ENCODE measurements at regions not wholly inside any gene's neighbourhood (a gene's known extent, or its start where the extent isn't known, plus 50 kb on each side); places are given as distances from the start of the nearest gene placed in this dataset.

DNA sequence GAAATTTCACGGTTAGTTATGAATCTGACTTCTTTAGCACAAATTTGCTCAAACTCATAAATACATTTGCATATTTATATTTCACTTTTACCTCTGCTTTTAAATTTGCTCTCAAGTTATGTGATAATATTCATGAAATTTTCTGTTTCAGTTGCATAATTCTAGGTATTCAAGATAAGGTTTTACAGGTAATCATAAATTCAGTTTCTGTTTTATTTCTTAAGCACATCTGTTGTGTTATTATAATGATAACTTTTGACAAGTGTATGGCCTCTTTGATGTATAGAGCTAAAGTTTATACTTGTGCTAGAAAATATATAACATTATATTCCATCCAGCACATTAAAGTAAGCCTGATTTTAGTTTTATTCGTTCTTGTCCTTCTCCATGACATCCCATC is 308.1 kb downstream of the SLC7A11 start:
- H4K20me1 ChIP-seq (replicated peaks; ENCODE audit: control insufficient read depth, extremely low read depth, insufficient read depth, low read length): no peaks in the 10 kb centered on the region
- no peaks in the 10 kb centered on the region for H3K4me1 ChIP-seq (ENCODE audit: control insufficient read depth, extremely low read depth, insufficient read depth, low read length)
- H3K9me1 ChIP-seq (replicated peaks; ENCODE audit: control insufficient read depth, extremely low read depth, insufficient read depth, low read length): no peaks in the 10 kb centered on the region
- no peak overlapping the region for H3K4me2 ChIP-seq (ENCODE audit: insufficient read depth, low read length)
- no peak overlapping the region for H3K27ac ChIP-seq (ENCODE audit: insufficient read depth, low read depth, low read length)
- ChIA-PET CTCF (interaction anchor here (1.2 kb wide), 1 partner anchor 12 kb away, joined by 4 read pairs; no protein-coding TSS in a partner anchor), POLR2A (no interaction called here)
- H3K9ac ChIP-seq (replicated peaks; ENCODE audit: extremely low read depth, insufficient read depth, low read length): no peak overlapping the region
- TF ChIP-seq, protein P1, sequence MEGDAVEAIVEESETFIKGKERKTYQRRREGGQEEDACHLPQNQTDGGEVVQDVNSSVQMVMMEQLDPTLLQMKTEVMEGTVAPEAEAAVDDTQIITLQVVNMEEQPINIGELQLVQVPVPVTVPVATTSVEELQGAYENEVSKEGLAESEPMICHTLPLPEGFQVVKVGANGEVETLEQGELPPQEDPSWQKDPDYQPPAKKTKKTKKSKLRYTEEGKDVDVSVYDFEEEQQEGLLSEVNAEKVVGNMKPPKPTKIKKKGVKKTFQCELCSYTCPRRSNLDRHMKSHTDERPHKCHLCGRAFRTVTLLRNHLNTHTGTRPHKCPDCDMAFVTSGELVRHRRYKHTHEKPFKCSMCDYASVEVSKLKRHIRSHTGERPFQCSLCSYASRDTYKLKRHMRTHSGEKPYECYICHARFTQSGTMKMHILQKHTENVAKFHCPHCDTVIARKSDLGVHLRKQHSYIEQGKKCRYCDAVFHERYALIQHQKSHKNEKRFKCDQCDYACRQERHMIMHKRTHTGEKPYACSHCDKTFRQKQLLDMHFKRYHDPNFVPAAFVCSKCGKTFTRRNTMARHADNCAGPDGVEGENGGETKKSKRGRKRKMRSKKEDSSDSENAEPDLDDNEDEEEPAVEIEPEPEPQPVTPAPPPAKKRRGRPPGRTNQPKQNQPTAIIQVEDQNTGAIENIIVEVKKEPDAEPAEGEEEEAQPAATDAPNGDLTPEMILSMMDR (IDR thresholded peaks at IDR 0.05; ENCODE audit: extremely low read depth in 1 of 2, insufficient read depth in 1 of 2, low read depth in 1 of 2, low read length in 2 of 2): no peak
- TF ChIP-seq GATA2 (IDR thresholded peaks at IDR 0.05; ENCODE audit: insufficient read depth, insufficient read length, low read depth, low read length) (no peak), FOS (IDR thresholded peaks at IDR 0.05; ENCODE audit: borderline replicate concordance, insufficient read depth, low read length) (no peak), POLR2AphosphoS5 (IDR thresholded peaks at IDR 0.05; ENCODE audit: insufficient read depth, low read depth, low read length) (no peak), MYC (IDR thresholded peaks at IDR 0.05; ENCODE audit: low read depth, low read length) (no peak), POLR2A (IDR thresholded peaks at IDR 0.05; ENCODE audit: low read depth, low read length) (no peak), JUN (IDR thresholded peaks at IDR 0.05; ENCODE audit: borderline replicate concordance, insufficient read depth, insufficient read length, low read depth) (no peak), EZH2 (IDR thresholded peaks at IDR 0.05; ENCODE audit: borderline replicate concordance, low read depth, low read length, severe bottlenecking) (no peak)
- TF ChIP-seq, protein P2, sequence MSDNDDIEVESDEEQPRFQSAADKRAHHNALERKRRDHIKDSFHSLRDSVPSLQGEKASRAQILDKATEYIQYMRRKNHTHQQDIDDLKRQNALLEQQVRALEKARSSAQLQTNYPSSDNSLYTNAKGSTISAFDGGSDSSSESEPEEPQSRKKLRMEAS (IDR thresholded peaks at IDR 0.05; ENCODE audit: insufficient read depth, insufficient read length): no peak
- dilution Hi-C loops (cut with MboI; ENCODE audit: extremely low pct_ligation_motif_present, low sequenced_read_pairs) (no loop called here), intact Hi-C loops (cut with micrococcal nuclease) (no loop called here)
- H2AFZ ChIP-seq (ENCODE audit: low read depth, low read length): no peak overlapping the region
- no peak overlapping the region for H3K4me3 ChIP-seq (replicated peaks in 1 of 3; ENCODE audit: insufficient read depth in 1 of 3, low read depth in 1 of 3, low read length in 3 of 3)
- no peaks in the 10 kb centered on the region for H3K36me3 ChIP-seq (ENCODE audit: control insufficient read depth in 2 of 2, extremely low read depth in 1 of 2, insufficient read depth in 2 of 2, low read length in 2 of 2)
- no peak for FAIRE-seq
- BruUV-seq (replicated peaks): no TSS peak
- H3K79me2 ChIP-seq (ENCODE audit: control insufficient read depth, insufficient read depth, low read length): no peaks in the 10 kb centered on the region
- DNase-seq (ENCODE audit: low read depth, low spot score): no peak
- no peaks in the 10 kb centered on the region for H3K27me3 ChIP-seq (ENCODE audit: control insufficient read depth in 2 of 2, insufficient read depth in 2 of 2, low read length in 2 of 2)
- no peaks in the 10 kb centered on the region for H3K9me3 ChIP-seq (replicated peaks; ENCODE audit: control insufficient read depth, insufficient read depth, low read length)

Data from endothelial cell of umbilical vein (primary cell).